Amygdala (tissue), 56 donors: ENCODE measurements at regions not wholly inside any gene's neighbourhood (a gene's known extent, or its start where the extent isn't known, plus 50 kb on each side); places are given as distances from the start of the nearest gene placed in this dataset.
A peak's percentile ranks its signal among the peaks of the same experiment; 100 is the strongest.
"Not testable (repeated sequence)": the region's sequence is repeated elsewhere in the genome, so short reads cannot be mapped to it uniquely, and the experiment has no call there.

ENCODE experiments used
- DNase-seq, 56 donors: peaks; one replicate each; lab custom pipeline; 2025; lab: John Stamatoyannopoulos, UW

DNA sequence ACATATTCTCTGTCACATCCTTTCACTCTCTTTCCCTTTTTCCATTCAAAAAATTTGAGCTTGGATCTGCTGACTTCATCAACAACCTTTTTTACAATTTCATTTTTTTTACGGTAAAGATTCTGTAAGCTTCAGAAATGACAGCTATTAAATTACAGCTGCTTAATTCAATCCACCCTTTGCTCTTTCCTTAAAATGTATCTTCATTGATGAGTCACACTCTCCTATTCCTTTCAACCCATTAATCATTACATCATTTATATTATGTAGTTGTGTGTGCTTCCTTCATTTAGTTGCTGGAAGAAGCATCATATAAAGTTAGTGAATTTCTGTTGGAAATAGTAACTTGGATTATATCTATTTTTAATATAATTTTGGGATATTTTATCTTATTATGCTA, 67.1 kb upstream of the MAGI2 start:
- DNase-seq: no peak

GRCh38 chr7:79515358-79515757, 61.9 kb upstream of the MAGI2 start:
- no peak for DNase-seq

- no peak for DNase-seq
Measured at GRCh38 chr7:79513261-79513660, 59.8 kb upstream of the MAGI2 start.

DNA sequence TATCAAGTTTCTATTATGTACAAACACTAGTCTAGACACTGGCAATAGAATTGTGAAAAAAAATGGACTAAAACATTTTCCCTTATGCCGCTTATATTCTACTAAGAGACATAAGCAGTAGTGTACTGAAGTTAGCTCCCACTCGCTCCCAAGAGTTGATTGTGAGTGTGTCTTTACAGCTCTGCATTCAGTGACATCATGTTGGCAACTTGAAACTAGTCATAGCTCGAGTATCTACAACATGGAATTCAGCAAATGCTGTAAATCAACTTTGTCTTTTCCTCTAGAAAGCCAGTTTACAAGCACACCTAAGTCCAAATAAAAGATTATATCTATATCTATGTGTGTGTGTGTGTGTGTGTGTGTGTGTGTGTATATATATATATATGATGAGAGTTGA, 58.8 kb upstream of the MAGI2 start:
- DNase-seq: no peak

GRCh38 chr7:79511056-79511455, 57.6 kb upstream of the MAGI2 start:
- not testable (repeated sequence) for DNase-seq

GRCh38 chr7:79507131-79507530, 53.7 kb upstream of the MAGI2 start:
- DNase-seq: no peak

GRCh38 chr7:79506481-79506880, 53.0 kb upstream of the MAGI2 start:
- no peak for DNase-seq

- peak in 4 of 56 donors; percentile 12 to 54 (median 18) for DNase-seq
Measured at GRCh38 chr7:79504607-79505389, 51.3 kb upstream of the MAGI2 start.
